ENCODE measurements at regions not wholly inside any gene's neighbourhood (a gene's known extent, or its start where the extent isn't known, plus 50 kb on each side); places are given as distances from the start of the nearest gene placed in this dataset.

GRCh38 chr4:152010710-152011079 is 249.9 kb upstream of the GATB start:
- 50% methylated on average over 2 of the region's 2 CpGs for WGBS (ENCODE audit: insufficient coverage, insufficient replicate concordance, low lambda C conversion rate, missing lambda C conversion rate)
- Histone ChIP-seq H3K27ac (ENCODE audit: control insufficient read depth, insufficient read depth) (no peak overlapping the region), H3K9ac (ENCODE audit: control insufficient read depth, insufficient read depth, low read length) (no peak overlapping the region), H3K79me2 (ENCODE audit: control insufficient read depth, insufficient read depth, low read length) (no peaks in the 10 kb centered on the region), H4K20me1 (ENCODE audit: control insufficient read depth, insufficient read depth) (no peaks in the 10 kb centered on the region), H3K4me1 (ENCODE audit: control insufficient read depth, insufficient read depth, low read length) (peaks cover 13% of the 10 kb centered on the region), H2AFZ (ENCODE audit: control insufficient read depth, low read depth, low read length) (no peak overlapping the region), H3K9me3 (replicated peaks; ENCODE audit: control insufficient read depth, insufficient read depth, low read length) (peaks cover 3% of the 10 kb centered on the region; the same call in 2 of the 3 replicates), H3K27me3 (replicated peaks in 1 of 2; ENCODE audit: control insufficient read depth in 2 of 2, insufficient read depth in 2 of 2, low read length in 1 of 2) (no peaks in the 10 kb centered on the region), H3K36me3 (ENCODE audit: control insufficient read depth in 2 of 2, insufficient read depth in 2 of 2, low read length in 1 of 2) (no peaks in the 10 kb centered on the region), H3K4me2 (ENCODE audit: control insufficient read depth, insufficient read depth) (no peak overlapping the region), H3K4me3 (no peak overlapping the region)
- intact Hi-C loops (cut with micrococcal nuclease; ENCODE audit: unreplicated experiment) (no loop called here), in situ Hi-C loops (cut with MboI) (no loop called here)
- ChIA-PET POLR2A (no interaction called here), SMC1A (ENCODE audit: uncharacterized antibody, unreplicated experiment) (no interaction called here), CTCF (no interaction called here), RAD21 (ENCODE audit: unreplicated experiment) (no interaction called here)
- FAIRE-seq, result no peak
- no peak for DNase-seq (ENCODE audit: low read depth, low spot score)
- BruUV-seq (replicated peaks), result no TSS peak
- no peak for TF ChIP-seq NFXL1 (IDR thresholded peaks at IDR 0.05; ENCODE audit: borderline replicate concordance)
- no peak for TF ChIP-seq SUZ12 (IDR thresholded peaks at IDR 0.05; ENCODE audit: unreplicated experiment)
- TF ChIP-seq NFYA (IDR thresholded peaks at IDR 0.05; ENCODE audit: borderline replicate concordance, low read depth, low read length), result no peak
- no peak for TF ChIP-seq SREBF1 (IDR thresholded peaks at IDR 0.05; ENCODE audit: low read length)
- no peak for TF ChIP-seq RB1 (IDR thresholded peaks at IDR 0.05; ENCODE audit: borderline replicate concordance)
- no peak for TF ChIP-seq BACH1 (IDR thresholded peaks at IDR 0.05; ENCODE audit: borderline replicate concordance)
- no peak for TF ChIP-seq PML (IDR thresholded peaks at IDR 0.05; ENCODE audit: low read length)
- no peak for TF ChIP-seq MTA3 (IDR thresholded peaks at IDR 0.05; ENCODE audit: borderline replicate concordance, low read length)
- no peak for TF ChIP-seq CBX5 (IDR thresholded peaks at IDR 0.05; ENCODE audit: low read depth)
- no peak for TF ChIP-seq BCLAF1 (IDR thresholded peaks at IDR 0.05)
- no peak for TF ChIP-seq CEBPB (IDR thresholded peaks at IDR 0.05; ENCODE audit: borderline replicate concordance in 1 of 2, low read depth in 2 of 2, low read length in 2 of 2)
- no peak for ATAC-seq

All from GM12878 (cell line).